Sigmoid colon (tissue), 6 donors: ENCODE measurements at regions not wholly inside any gene's neighbourhood (a gene's known extent, or its start where the extent isn't known, plus 50 kb on each side); places are given as distances from the start of the nearest gene placed in this dataset.

Experiments used
- DNase-seq: peaks from one replicate; pipeline ENCODE4 v3.0.0-alpha.2; 2019
- H3K27ac ChIP-seq, 4 donors: fragments of 200-600 bp; sonication (generic); one replicate each; pipeline ENCODE4 v1.5.1; 2016 to 2019; ENCODE audit warnings: mild to moderate bottlenecking in 1 of 4
- H3K27me3 ChIP-seq, 3 donors: fragments of 200-600 bp; sonication (generic); one replicate each; pipeline ENCODE4 v1.5.1; 2019; ENCODE audit warnings: mild to moderate bottlenecking in 1 of 3
- H3K36me3 ChIP-seq, 4 donors: fragments of 200-600 bp; sonication (generic); one replicate each; pipeline ENCODE4 v1.5.1; 2016 to 2019
- H3K4me1 ChIP-seq, 4 donors: fragments of 200-600 bp; sonication (generic); one replicate each; pipeline ENCODE4 v1.5.1; 2017 to 2019
- H3K4me3 ChIP-seq, 4 donors: fragments of 200-600 bp; sonication (generic); one replicate each; pipeline ENCODE4 v1.5.1; 2017 to 2019; ENCODE audit warnings: mild to moderate bottlenecking in 2 of 4, moderate library complexity in 1 of 4
- H3K9me3 ChIP-seq, 4 donors: fragments of 200-600 bp in 3 of 4; sonication (generic) in 3 of 4; one replicate each; pipeline versions ENCODE4 v1.5.1 to v1.6.1; 2013 to 2019
- CTCF ChIP-seq, 4 experiments: fragments of 450-650 bp in 3 of 4; fragments of 200-600 bp in 1 of 4; IDR thresholded peaks; one replicate each; pipeline ENCODE4 v1.5.1; 2016 to 2019; ENCODE audit warnings: antibody characterized with exemption in 4 of 4, mild to moderate bottlenecking in 3 of 4, moderate library complexity in 2 of 4
- EP300 ChIP-seq, 4 donors: sonication (generic); formaldehyde crosslinking; IDR thresholded peaks; one replicate each; pipeline ENCODE4 v1.6.1; 2017; ENCODE audit warnings: antibody characterized with exemption in 4 of 4
- POLR2A ChIP-seq, 2 donors: fragments of 450-650 bp; IDR thresholded peaks; one replicate each; pipeline ENCODE4 v1.6.1; 2016; ENCODE audit warnings: antibody characterized with exemption in 2 of 2, mild to moderate bottlenecking in 2 of 2, moderate library complexity in 2 of 2
- POLR2AphosphoS5 ChIP-seq, 4 donors: sonication (generic); formaldehyde crosslinking; IDR thresholded peaks; one replicate each; pipeline ENCODE4 v1.6.1; 2017; ENCODE audit warnings: antibody characterized with exemption in 4 of 4
- WGBS, 2 donors: extraction: QIAGEN DNeasy Blood & Tissue Kit; methylation state at CpG; one replicate each; pipeline ENCODE4 v1.1.7; 2013; 5-methylcytosine and 5-hydroxymethylcytosine counted together
- intact Hi-C: fragments of 100-400 bp; cut with DNase I; formaldehyde crosslinking; loops from one replicate; pipeline ENCODE4 v1.15.1; 2023
- donor health status: healthy with polysubstance abuse.
- donor health status: healthy.

GRCh38 chr5:145161391-145161790, 673.8 kb downstream of the PRELID2 start:
- Histone ChIP-seq H3K36me3 (no peaks in the 10 kb centered on the region), H3K9me3 (no peaks in the 10 kb centered on the region), H3K27me3 (no peaks in the 10 kb centered on the region), H3K4me3 (no peak overlapping the region), H3K27ac (no peak overlapping the region), H3K4me1 (no peaks in the 10 kb centered on the region)
- 74 to 81% methylated on average over 3 of the region's 3 CpGs for WGBS, 2 donors
- TF ChIP-seq EP300 (IDR thresholded peaks at IDR 0.05), result no peak
- intact Hi-C loops, result no loop called here
- DNase-seq, result no peak

GRCh38 chr5:145160679-145161078, 674.5 kb downstream of the PRELID2 start:
- 67 to 69% methylated on average over 4 of the region's 4 CpGs for WGBS, 2 donors
- no peak for TF ChIP-seq POLR2AphosphoS5 (IDR thresholded peaks at IDR 0.05)
- TF ChIP-seq CTCF (IDR thresholded peaks at IDR 0.05), result no peak
- no peak for TF ChIP-seq EP300 (IDR thresholded peaks at IDR 0.05)
- no peak for TF ChIP-seq POLR2A (IDR thresholded peaks at IDR 0.05)

GRCh38 chr5:145158730-145159129, 676.4 kb downstream of the PRELID2 start:
- Histone ChIP-seq H3K27ac (no peak overlapping the region), H3K36me3 (no peaks in the 10 kb centered on the region), H3K27me3 (no peaks in the 10 kb centered on the region), H3K9me3 (no peaks in the 10 kb centered on the region), H3K4me1 (no peaks in the 10 kb centered on the region), H3K4me3 (no peak overlapping the region)
- no peak for TF ChIP-seq POLR2AphosphoS5 (IDR thresholded peaks at IDR 0.05)
- 36 to 46% methylated on average over 4 of the region's 4 CpGs for WGBS, 2 donors
- intact Hi-C loops, result no loop called here
- no peak for DNase-seq

More at GRCh38 chr5:145160679-145161078, 674.5 kb downstream of the PRELID2 start:
- no peak overlapping the region for H3K4me3 ChIP-seq
- no peak overlapping the region for H3K27ac ChIP-seq
- no peak for DNase-seq
- no peaks in the 10 kb centered on the region for H3K4me1 ChIP-seq
- H3K36me3 ChIP-seq, result no peaks in the 10 kb centered on the region
- H3K9me3 ChIP-seq, result no peaks in the 10 kb centered on the region
- H3K27me3 ChIP-seq, result no peaks in the 10 kb centered on the region
- intact Hi-C loops, result no loop called here

- intact Hi-C loops, result no loop called here
- TF ChIP-seq POLR2AphosphoS5 (IDR thresholded peaks at IDR 0.05) (no peak), POLR2A (IDR thresholded peaks at IDR 0.05) (no peak)
- Histone ChIP-seq H3K27ac (no peak overlapping the region), H3K4me1 (no peaks in the 10 kb centered on the region), H3K9me3 (no peaks in the 10 kb centered on the region), H3K4me3 (no peak overlapping the region), H3K27me3 (no peaks in the 10 kb centered on the region), H3K36me3 (no peaks in the 10 kb centered on the region)
- no peak for DNase-seq
Observed at GRCh38 chr5:145157841-145158240, 677.3 kb downstream of the PRELID2 start.

- Histone ChIP-seq H3K27ac (no peak overlapping the region), H3K4me3 (no peak overlapping the region), H3K36me3 (no peaks in the 10 kb centered on the region), H3K4me1 (no peaks in the 10 kb centered on the region), H3K27me3 (no peaks in the 10 kb centered on the region), H3K9me3 (no peaks in the 10 kb centered on the region)
- WGBS, 2 donors, result 78 to 91% methylated on average over 1 of the region's 1 CpG
- TF ChIP-seq CTCF (IDR thresholded peaks at IDR 0.05), result no peak
- TF ChIP-seq POLR2AphosphoS5 (IDR thresholded peaks at IDR 0.05), result no peak
- no peak for TF ChIP-seq POLR2A (IDR thresholded peaks at IDR 0.05)
- no peak for TF ChIP-seq EP300 (IDR thresholded peaks at IDR 0.05)
- intact Hi-C loops, result no loop called here
- no peak for DNase-seq
Observed at GRCh38 chr5:145141534-145141933, 693.6 kb downstream of the PRELID2 start.

- no peak for DNase-seq
- Histone ChIP-seq H3K4me3 (no peak overlapping the region), H3K4me1 (no peaks in the 10 kb centered on the region), H3K27me3 (no peaks in the 10 kb centered on the region), H3K36me3 (no peaks in the 10 kb centered on the region), H3K9me3 (no peaks in the 10 kb centered on the region), H3K27ac (no peak overlapping the region)
- TF ChIP-seq EP300 (IDR thresholded peaks at IDR 0.05) (no peak), CTCF (IDR thresholded peaks at IDR 0.05) (no peak), POLR2A (IDR thresholded peaks at IDR 0.05) (no peak), POLR2AphosphoS5 (IDR thresholded peaks at IDR 0.05) (no peak)
- 32 to 41% methylated on average over 3 of the region's 3 CpGs for WGBS, 2 donors
- intact Hi-C loops, result no loop called here
Observed at GRCh38 chr5:145130996-145131395, 704.1 kb downstream of the PRELID2 start.
